GM19238 (cell line): ENCODE measurements at regions not wholly inside any gene's neighbourhood (a gene's known extent, or its start where the extent isn't known, plus 50 kb on each side); places are given as distances from the start of the nearest gene placed in this dataset.

ENCODE experiments used
- DNase-seq: peaks from one replicate; pipeline ENCODE4 v3.0.0; 2011; ENCODE audit warnings: low spot score; ENCODE audit not compliant: insufficient read length

DNA sequence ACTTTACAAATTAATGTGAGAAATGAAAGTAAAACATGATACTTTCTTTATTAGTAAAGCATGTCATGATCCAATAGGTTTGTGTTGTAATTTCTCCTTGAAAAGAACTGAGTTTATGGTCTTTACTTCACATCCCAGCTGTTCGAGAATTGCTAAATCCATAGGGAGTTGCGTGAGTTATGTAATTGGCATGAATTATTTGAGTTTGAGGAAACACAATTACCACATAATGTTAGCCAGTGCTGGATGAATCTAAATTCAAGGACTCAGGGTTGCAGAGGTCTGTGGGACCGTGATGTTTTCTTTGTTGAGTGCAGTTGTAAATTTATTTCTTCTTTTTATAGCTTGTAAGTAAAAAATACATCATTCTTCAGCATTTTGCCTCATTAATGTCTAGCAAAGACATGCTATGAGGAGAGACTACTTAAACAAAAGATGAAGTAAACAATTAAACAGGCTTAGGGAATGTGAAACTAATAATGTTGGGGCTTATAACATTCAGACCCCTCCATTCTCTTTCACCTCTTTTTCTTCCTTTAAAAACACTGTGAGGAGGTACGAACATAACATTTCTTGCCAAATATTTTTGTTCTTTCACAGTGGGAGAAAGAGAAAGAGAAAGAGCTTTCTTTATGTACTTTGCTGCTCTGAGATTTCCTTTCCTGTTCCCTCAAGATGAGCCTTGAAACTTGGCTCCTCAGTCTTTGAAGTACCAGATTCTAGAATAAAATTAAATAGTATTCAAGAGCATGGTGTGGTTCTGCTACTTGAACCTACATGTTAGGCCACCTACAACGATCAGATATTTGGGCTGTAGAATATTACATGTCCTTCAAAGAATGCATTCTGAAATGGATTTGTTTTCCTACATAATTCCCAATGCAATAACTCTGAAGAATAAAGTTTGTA, 159.6 kb upstream of the ANK2 start:
- DNase-seq = no peak

DNA sequence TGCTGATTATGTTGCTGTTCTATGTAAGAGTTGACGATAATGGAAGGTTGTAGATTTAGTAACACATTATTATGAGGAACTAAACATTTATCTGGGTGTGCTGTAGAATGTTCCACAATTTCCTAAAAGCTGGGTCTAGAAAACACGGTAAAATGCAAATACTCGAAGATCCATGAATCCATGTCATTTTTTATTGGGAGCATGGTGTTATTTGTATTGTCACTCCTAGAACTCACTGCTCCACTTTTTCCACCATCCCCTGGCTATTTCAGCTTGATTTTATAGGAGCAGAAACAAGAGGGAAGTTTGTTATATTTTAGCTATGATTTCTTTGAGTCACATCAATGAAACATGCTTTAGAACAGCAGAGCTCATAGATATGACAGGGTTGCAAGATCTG, 155.0 kb upstream of the ANK2 start:
- DNase-seq = no peak

DNA sequence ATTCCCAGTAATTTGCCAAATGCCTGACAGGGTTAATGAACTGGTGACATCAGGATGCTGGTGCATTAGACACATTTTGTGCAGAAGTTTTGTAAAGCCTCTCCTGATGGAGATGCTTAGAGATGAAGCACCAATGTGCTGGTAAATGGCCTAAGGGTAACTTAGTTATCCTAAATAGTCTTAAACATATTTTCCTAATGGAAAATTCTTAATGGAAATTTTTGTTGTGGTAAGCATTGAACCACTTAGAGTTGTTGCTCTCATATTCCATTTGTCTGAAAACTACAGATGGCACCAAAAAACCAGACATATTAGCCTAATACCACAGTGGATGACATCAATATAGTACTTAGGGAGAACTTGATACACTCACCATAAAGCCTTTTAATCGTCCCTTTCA, 154.5 kb upstream of the ANK2 start:
- DNase-seq = no peak

DNA sequence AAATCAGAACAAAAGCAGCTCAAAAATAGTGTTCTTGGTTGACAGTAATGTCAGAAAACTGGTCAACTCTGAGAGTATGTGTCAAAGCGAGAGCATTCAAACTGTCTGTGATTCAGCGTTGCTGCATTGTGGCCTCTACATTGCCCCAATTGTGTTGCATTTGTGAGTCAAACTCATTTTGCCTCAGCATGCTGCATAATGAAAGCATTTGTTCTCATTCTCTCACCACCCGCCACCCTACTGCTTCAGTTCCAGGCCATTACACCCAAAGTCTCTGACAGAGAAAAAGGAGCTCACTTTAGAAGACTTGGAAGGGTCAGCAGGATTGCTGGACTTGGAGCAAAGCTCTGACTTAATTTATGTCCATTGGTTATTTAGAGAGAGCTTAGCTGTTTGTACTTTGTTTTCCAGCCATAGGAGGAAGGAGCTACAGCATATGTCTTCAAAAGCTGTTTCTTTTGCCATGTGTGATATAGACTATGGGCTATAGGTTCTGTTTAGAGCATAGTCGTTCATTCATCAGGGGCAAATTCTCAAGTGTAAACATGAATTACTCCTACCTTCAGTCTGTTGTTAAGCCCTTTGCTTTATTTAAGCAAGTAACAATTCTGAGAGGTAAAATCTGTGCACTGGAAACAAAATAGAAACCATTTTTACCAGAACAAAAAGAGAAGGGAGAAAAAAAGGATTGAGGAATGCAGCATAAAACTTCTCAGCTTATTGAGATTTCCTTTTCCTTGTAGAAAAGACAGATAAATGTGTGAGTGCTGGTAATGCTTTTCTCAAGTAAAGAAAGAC, 153.4 kb upstream of the ANK2 start:
- DNase-seq = no peak

DNA sequence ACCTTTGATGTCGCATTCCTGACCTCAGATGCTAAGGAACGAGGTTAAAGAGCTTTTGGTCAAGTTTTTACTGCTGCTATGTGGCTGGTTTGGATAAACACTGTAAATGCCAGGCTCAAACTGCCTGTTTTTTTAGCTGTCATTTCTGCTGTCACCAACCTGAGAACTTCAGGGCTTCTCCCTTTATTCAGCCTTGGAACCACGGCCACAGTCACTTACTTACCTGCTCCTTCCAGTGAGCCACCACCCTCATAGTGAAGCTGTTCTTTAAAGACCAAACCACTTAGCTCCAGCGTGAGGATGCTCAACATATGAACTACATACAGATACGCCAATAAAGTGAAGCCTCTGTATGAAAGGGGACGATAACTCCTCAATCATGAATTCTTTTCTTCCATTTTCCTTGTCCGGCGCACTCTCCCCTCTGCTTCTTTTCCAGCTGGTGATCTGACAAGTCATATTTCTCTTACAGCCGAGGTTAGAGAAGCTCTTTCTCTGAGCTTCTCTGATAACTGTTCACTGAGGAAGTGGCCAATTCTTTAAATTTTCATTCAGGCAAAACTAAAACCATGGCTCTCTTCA, 152.8 kb upstream of the ANK2 start:
- DNase-seq = no peak

DNA sequence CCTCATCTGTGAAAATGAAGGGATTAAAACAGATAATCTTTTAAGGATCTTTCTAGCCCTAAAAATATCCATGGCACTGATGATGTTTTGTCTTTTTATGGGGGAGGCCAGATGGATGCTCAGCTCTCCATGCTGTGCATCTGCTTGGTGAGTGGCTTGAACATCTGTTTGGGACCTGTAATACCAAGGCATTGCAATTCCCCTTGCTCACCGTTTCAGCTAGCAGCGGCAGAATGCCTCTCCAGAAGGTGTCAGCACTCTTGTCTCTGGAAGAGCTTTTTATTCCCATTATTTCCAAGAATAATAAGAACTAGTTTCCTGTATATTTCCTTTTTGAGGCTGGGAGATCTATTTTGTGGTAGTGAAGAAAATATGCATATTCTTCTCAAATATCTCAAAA, 151.9 kb upstream of the ANK2 start:
- DNase-seq = no peak

DNA sequence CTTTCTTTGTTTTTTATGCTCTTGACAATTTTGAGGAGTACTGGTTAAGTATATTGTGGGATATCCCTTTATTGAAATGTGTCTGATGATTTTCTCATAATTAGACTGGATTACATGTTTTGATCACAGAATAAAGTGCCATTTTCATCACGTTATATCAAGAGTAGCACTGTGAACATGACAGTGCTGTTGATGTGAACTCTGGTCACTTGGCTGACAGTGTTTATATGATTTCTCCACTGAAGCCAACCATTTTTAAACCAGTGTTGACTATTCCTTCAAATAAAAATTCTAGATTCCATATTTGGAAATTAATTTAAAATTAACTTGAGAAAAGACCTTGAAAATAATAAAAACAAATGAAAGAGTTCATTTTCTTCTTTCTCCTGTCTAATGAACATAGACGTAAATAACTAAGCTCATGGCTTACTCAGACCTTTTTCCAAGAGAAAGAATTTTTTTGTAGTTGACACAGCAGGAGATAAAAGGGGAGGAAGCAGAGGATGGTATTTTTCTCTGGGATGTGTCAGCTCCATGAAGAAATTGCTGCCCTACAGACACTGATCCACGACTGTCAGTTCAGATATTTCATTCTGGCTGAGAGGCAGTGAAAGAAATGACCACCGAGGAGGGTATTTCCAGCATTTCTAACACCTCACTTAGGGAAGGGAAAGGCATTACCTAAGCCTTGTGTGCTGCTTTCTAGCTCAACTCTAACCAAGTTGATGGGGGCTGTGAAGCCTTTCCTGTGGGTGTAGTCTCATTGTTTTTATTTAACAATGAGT, 150.9 kb upstream of the ANK2 start:
- DNase-seq = no peak

DNA sequence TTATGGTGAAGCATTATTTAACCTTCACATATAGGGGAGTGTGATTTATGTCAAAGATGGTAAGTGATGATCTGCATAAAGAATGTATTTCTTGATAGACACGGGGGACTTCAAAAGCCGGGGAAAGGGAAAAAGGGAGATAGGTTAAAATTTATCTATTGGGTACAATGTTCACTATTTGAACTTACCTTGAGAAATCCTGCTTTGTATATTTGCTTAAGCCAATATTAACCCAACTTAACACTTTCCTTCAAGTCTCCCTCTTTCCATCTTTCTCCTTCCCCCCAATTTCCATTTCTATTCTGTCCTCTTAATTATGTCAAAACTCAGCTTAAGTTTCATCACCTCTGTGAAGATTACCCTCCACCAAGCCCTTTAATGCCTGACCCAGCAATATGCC, 149.0 kb upstream of the ANK2 start:
- no peak for DNase-seq

DNA sequence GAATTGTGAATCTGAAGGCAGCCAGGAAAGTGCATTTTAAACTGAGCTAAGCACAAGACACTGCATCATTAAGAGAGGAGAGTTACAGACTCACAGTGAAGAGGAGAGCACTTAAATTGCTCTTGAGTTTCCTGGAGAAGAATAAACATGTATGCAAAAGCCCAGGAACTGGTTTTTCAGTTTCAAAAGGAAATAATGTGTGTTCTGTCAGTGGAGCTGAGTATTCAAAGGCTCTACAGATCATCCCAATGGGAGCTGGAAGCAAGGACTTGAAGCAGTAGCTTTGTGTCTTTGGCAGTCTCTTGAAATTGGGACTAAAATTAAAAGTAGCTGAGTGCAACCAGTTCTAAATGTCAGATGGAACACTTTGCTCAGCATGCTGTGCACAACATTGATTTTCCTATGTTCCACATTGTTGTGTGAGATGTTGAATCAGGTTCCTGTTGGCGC, 147.5 kb upstream of the ANK2 start:
- DNase-seq = no peak

DNA sequence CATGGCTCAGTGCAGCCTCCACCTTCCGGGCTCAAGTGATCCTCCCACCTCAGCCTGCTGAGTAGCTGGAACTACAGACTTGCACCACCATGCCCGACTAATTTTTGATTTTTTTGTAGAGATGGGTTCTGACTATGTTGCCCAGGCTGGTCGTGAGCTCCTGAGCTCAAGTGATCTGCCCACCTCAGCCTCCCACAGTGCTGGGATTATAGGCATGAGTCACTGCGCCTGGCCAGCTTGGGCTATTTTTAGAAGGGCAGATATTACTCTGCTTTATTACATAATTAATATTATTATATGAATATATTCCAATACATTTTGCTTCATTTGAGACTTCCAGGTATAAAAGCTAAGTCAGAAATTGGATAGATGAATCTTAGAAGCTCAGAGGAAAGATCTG, 143.7 kb upstream of the ANK2 start:
- DNase-seq = no peak

DNA sequence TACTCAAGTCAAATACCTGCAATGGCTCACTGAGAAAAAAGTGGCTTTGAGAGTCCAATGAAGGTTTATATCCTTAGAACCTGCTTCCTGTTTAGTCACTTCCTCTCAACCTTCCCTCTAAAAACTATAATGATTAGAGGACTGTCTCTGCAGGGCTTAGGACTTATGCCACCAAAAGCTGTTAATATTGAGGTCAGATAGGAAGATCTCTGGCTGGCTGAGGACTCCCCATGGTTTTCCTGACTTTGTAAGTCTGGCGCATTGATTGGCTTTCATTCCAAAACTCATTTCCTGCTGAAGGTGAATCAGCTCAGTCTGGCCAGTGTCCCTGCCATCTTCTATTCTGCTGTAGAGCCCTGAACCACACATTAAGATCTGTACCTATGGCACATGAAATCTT, 140.9 kb upstream of the ANK2 start:
- DNase-seq = no peak

DNA sequence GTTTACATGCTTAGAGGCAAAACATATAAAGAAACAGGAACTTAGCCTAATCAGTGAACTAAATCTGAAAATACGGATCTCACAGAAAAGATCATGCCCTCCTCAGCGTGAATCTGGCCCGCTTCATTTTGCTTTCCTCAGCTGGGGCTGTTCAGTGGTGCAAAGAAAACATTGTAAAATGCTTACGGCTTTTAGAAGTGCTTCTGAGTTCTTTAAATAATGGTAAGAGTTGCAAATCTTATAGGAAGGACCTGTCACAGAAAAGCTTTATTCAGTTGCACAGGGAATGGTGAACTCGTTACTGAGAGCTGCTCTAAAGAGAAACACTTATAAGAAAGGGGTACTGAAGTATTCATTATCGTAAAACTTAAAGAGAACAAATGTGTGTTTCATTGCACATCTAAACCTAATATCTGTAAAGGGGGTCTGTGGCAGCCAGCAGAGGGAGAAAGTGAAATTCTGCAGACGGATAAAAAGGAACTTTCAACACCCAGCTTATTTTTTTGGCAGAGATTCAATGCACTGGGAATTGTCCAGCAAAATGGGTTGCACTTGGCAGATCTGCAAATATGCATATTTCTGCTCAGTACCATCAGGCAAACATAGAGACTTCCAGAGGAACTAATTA, 139.2 kb upstream of the ANK2 start:
- DNase-seq = no peak

DNA sequence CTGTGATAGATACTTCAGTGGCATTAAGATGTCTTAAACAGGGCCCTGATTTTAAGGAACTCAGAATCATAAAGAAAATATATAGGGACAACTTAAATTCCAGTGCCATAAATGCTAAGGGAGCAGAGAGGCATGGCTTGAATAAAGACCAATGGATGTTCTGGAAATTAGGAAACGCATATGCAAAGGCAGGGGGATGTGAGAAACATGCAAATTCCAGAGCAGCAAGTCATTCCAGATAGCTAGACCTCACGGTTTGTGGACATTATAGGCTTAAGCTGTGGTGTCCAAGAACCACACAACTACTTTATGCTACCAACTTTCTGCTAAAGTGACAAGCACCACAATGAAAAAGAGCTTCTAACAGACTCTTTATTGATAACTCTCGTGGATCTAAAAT, 132.6 kb upstream of the ANK2 start:
- no peak for DNase-seq

DNA sequence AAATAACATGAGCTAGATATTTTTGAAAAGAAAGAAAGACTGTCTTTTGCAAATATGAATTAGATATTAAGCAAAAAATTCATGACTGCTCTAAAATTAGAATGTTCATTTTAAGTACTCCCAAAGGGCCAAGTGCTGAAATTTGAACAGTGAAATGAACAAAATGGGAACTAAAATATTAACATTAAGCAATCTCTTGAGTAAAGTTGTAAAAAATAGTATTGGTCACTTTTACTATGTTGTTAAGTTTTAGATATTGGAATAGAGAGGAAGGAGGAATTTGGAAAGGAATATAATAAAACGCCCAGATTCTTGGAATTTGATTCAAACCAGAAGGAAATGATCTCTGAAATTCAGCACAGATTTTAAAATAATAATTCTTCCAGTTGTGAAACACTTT, 125.9 kb upstream of the ANK2 start:
- DNase-seq = no peak

DNA sequence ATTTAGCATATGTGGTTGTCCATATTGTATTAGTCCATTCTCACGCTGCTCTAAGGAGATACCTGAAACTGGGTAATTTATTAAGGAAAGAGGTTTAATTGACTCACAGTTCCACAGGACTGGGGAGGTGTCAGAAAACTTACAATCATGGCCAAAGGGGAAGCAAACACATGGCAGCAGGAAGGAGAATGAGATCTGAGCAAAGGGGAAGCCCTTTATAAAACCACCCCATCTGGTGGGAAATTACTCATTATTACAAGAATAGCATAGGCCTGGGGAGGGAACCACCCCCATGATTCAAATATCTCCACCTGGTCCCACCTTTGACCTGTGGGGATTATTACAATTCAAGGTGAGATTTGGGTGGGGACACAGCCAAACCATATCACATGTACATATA, 122.6 kb upstream of the ANK2 start:
- DNase-seq = no peak

DNA sequence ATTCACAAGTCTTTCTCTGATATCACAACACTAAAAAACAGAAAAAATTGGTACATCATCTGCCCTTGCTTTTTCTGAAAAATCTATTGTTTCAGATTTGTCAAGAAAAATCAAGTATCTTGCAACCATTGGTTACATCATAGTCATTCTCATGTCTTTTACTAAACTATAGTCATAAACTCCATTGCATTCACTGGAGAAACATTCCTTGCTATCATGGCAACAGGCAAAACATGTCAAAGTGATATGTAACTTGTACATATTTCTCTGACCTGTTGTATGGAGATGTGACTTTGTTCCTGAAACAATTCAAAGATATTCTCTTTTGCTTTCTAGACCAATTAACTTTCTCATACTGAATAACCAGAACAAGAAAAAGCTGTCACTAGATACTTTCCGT, 121.9 kb upstream of the ANK2 start:
- no peak for DNase-seq

DNA sequence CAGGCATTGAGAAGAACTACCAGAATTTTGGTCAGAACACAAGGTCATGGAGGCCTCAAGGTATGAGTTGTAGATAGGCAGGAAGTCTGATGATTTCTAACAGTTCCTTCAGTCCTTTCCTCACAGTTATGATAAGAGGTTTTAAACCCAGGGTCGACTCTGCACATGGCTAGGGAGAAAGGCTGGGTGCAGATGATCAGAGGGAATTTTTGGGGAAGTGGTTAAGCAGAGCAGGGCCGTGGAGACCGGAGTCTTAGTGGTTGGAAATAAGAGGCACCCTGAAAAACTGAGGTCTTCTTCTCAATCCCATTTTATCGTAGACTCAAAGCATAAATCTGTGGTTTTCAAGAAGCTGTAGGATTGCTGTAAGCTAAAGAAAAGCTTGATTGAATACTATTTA, 118.5 kb upstream of the ANK2 start:
- no peak for DNase-seq

DNA sequence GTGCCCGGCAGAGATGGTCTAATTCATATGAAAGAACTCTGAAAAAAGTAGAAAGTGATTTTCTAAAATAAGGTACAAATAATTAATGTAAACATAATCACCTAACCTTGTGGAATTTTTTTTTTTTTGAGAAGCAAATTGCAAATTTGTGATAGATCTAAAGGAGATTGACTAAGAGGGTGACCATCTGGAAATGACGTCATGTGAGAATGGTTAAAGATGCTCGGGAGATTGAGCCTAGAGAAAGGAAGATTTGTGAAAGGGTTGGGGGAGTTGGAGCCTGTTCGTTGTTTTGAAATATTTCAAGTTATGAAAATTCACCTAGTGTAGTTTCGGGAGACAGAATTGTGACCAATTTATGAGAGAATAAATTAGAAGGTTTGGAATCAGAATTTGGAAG, 115.7 kb upstream of the ANK2 start:
- DNase-seq = no peak

DNA sequence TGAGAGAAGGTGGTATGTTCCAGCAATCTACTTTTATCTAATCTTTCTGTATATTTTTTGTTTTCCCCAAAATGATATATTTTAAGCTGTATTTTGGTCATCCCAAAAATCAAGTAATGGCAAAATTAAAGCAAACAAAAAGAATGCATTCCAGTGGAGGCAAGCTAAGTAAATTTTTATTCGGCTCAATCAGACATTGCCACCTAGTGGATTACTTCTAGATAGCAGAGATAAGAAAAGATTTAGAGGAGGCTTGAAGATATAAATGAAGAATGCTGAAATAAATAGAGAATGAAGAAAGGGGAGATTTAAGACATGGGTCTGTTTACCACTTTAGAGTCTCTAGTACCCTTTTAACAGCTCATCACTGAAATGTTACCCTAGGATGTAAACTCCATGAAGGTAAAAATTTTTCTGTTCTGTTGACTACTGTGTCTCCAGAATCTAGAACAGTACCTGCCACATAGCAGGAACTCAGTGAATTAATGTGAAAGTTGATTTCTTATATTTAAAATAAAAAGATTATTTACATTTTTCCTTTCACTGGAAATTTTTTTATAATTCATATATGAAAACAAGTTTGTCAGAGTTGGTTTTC, 110.9 kb upstream of the ANK2 start:
- DNase-seq = no peak

DNA sequence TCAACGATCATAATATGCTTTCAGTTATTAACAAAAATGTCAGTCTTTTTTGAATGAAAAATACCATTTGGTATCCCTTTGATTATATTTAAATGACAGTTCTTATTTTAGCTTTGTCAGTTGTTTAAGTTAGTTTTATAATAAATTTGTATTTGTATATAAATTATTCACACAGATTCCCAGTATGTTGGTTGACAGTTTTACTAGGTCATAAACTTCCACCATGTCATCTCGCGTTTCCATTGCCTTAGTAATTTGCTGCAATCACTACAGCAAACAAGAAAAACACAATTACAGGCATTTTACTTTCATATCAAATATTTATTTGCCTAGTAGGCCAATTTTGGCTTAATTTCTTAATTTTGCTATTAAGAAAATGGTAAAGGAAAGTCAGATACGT, 109.6 kb upstream of the ANK2 start:
- DNase-seq = no peak

DNA sequence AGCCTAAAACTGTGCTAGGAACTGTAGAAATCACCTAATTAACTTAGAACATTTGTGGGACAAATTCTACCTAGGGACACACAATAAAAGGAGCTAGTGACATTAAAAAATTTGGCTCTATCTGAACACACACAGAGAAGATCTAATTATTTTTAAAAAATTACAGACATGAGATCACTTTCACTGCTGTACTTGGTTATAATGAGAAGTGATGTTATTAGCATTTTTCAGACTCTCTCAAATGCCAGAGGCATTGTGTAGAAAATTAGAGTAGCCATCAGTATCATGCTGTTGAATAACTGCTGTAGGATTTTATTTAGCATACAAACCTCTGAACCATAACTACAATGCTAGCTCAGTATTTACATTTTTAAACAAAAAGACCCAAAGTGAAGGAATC, 109.1 kb upstream of the ANK2 start:
- DNase-seq = no peak
